HCT116 (cell line): ENCODE measurements at regions not wholly inside any gene's neighbourhood (a gene's known extent, or its start where the extent isn't known, plus 50 kb on each side); places are given as distances from the start of the nearest gene placed in this dataset.

Experiments
- ATAC-seq: fragments of 200-7000 bp; cut with Tn5 transposase; 2 replicates; pipeline ENCODE4 v1.9.1; 2020; ENCODE audit warnings: mild to moderate bottlenecking, moderate library complexity
- BruUV-seq: library from RNA; stranded (reverse); fragments of 400-500 nt; replicated peaks from 2 replicates; lab custom pipeline; 2021; lab: Mats Ljungman, UMichigan
- CTCF ChIA-PET: fragments of 300-600 bp; sonication (Branson Sonifier 250); formaldehyde crosslinking; loops from one replicate; lab custom pipeline; 2021; ENCODE audit warnings: antibody characterized with exemption; lab: Charles Lee
- POLR2A ChIA-PET: fragments of 300-600, 350-600 bp; sonication (Branson Sonifier 250); formaldehyde crosslinking; loops from one replicate; lab custom pipeline; 2021; ENCODE audit warnings: antibody characterized with exemption; lab: Charles Lee
- RAD21 ChIA-PET, 2 experiments: fragments of 300-600 bp; sonication (Branson Sonifier 250); formaldehyde crosslinking; loops; one replicate each; lab custom pipeline; 2023; ENCODE audit warnings: low total read pairs in 2 of 2; ENCODE audit not compliant: uncharacterized antibody in 2 of 2, unreplicated experiment in 2 of 2, low non-redundant PET in 1 of 2; lab: Charles Lee
- DNase-seq: peaks from one replicate; pipeline ENCODE4 v3.0.0-alpha.2; 2010; ENCODE audit warnings: low read depth, low spot score
- H2AFZ ChIP-seq: fragments of 200-600 bp; shearing (Covaris generic), sonication (generic); 2 replicates; pipeline ENCODE4 v1.6.1; 2017; ENCODE audit warnings: low read depth, mixed run types, mixed read lengths, antibody characterized with exemption, low read length; ENCODE audit not compliant: poor library complexity, severe bottlenecking
- H3K27ac ChIP-seq: 2 replicates; pipeline ENCODE4 v1.5.1; 2012; ENCODE audit warnings: low read depth, low read length
- H3K27me3 ChIP-seq: fragments of 200-600 bp; sonication (generic); 2 replicates; pipeline ENCODE4 v1.6.1; 2016; ENCODE audit warnings: mixed run types, low read length, mixed read lengths; ENCODE audit not compliant: insufficient read depth
- H3K36me3 ChIP-seq, 2 experiments: fragments of 200-500 bp in 1 of 2; fragments of 200-600 bp in 1 of 2; sonication (Bioruptor generic) in 1 of 2; sonication (generic) in 1 of 2; 2 replicates each; pipeline versions ENCODE4 v1.5.1 to v1.6.1; 2014 to 2016; ENCODE audit warnings: low read length in 2 of 2, inconsistent platforms in 1 of 2, mixed read lengths in 1 of 2, mixed run types in 1 of 2; ENCODE audit not compliant: insufficient read depth in 2 of 2, control insufficient read depth in 1 of 2
- H3K4me1 ChIP-seq, 2 experiments: fragments of 200-600 bp in 1 of 2; sonication (generic) in 1 of 2; 2 replicates each; pipeline versions ENCODE4 v1.5.1 to v1.6.1; 2012 to 2017; ENCODE audit warnings: low read length in 2 of 2, inconsistent platforms in 1 of 2, mild to moderate bottlenecking in 1 of 2, mixed read lengths in 1 of 2, mixed run types in 1 of 2, moderate library complexity in 1 of 2; ENCODE audit not compliant: insufficient read depth in 2 of 2, control insufficient read depth in 1 of 2
- H3K4me2 ChIP-seq: fragments of 200-600 bp; sonication (generic); 2 replicates; pipeline ENCODE4 v1.6.1; 2017; ENCODE audit warnings: mixed run types, low read length, mixed read lengths
- H3K4me3 ChIP-seq, 2 experiments: fragments of 200-600 bp in 1 of 2; sonication (generic) in 1 of 2; replicated peaks in 1 of 2; 2 replicates each; pipeline ENCODE4 v1.5.1; 2011 to 2016; ENCODE audit warnings: low read length in 2 of 2, control low read depth in 1 of 2, low read depth in 1 of 2, mild to moderate bottlenecking in 1 of 2, mixed read lengths in 1 of 2, mixed run types in 1 of 2
- H3K79me2 ChIP-seq: fragments of 200-600 bp; sonication (generic); 2 replicates; pipeline ENCODE4 v1.6.1; 2017; ENCODE audit warnings: mild to moderate bottlenecking, mixed run types, low read length, moderate library complexity, mixed read lengths; ENCODE audit not compliant: insufficient read depth
- H3K9ac ChIP-seq: fragments of 200-600 bp; sonication (generic); 2 replicates; pipeline ENCODE4 v1.6.1; 2016; ENCODE audit warnings: low read length, mixed read lengths
- H3K9me2 ChIP-seq: fragments of 200-600 bp; sonication (generic), shearing (Covaris generic); 2 replicates; pipeline ENCODE4 v1.6.1; 2017; ENCODE audit warnings: mixed run types, mild to moderate bottlenecking, moderate library complexity; ENCODE audit not compliant: insufficient read depth
- H3K9me3 ChIP-seq, 2 experiments: fragments of 200-500 bp in 1 of 2; fragments of 200-600 bp in 1 of 2; sonication (Bioruptor generic) in 1 of 2; sonication (generic) in 1 of 2; 2 replicates each; pipeline ENCODE4 v1.6.1; 2014 to 2017; ENCODE audit warnings: low read length in 2 of 2, mixed read lengths in 2 of 2, inconsistent platforms in 1 of 2, low read depth in 1 of 2, mild to moderate bottlenecking in 1 of 2, mixed run types in 1 of 2, moderate library complexity in 1 of 2; ENCODE audit not compliant: control insufficient read depth in 1 of 2, insufficient read depth in 1 of 2
- H4K20me1 ChIP-seq: fragments of 200-600 bp; sonication (generic), shearing (Covaris generic); 2 replicates; pipeline ENCODE4 v1.6.1; 2017; ENCODE audit warnings: mixed run types, mild to moderate bottlenecking, moderate library complexity; ENCODE audit not compliant: insufficient read depth
- CEBPB ChIP-seq: IDR thresholded peaks from 2 replicates; pipeline ENCODE4 v1.6.1; 2012; ENCODE audit warnings: low read depth
- EZH2phosphoT487 ChIP-seq: fragments of 200-600 bp; IDR thresholded peaks from 2 replicates; pipeline ENCODE4 v1.6.1; 2018; ENCODE audit warnings: antibody characterized with exemption, borderline replicate concordance
- FOSL1 ChIP-seq: IDR thresholded peaks from 2 replicates; pipeline ENCODE4 v1.6.1; 2012; ENCODE audit warnings: low read depth
- RAD21 ChIP-seq: IDR thresholded peaks from 2 replicates; pipeline ENCODE4 v1.6.1; 2012; ENCODE audit warnings: low read depth, mild to moderate bottlenecking
- SP1 ChIP-seq: IDR thresholded peaks from 2 replicates; pipeline ENCODE4 v1.6.1; 2012; ENCODE audit warnings: low read depth
- YY1 ChIP-seq: IDR thresholded peaks from 2 replicates; pipeline ENCODE4 v1.6.1; 2011; ENCODE audit warnings: low read length, low read depth, moderate library complexity, mild to moderate bottlenecking; ENCODE audit not compliant: insufficient replicate concordance; ENCODE audit errors: extremely low read depth
- ZFX ChIP-seq: fragments of 450-650 bp; IDR thresholded peaks from 2 replicates; pipeline ENCODE4 v1.6.1; 2017
- intact Hi-C: fragments of 100-400 bp; cut with micrococcal nuclease; formaldehyde crosslinking; loops from 2 replicates; pipeline ENCODE4 v1.10.0; 2022
- TF ChIP-seq, protein P1 (sequence below), 3 experiments: fragments of 200-600 bp in 1 of 3; sonication (generic) in 1 of 3; IDR thresholded peaks in 2 of 3; conservative IDR thresholded peaks in 1 of 3; 2 replicates each; pipeline ENCODE4 v1.5.1; 2012 to 2017; ENCODE audit warnings: low read depth in 2 of 3, low read length in 2 of 3, antibody characterized with exemption in 1 of 3, borderline replicate concordance in 1 of 3, control low read depth in 1 of 3, mild to moderate bottlenecking in 1 of 3, mixed read lengths in 1 of 3, mixed run types in 1 of 3, moderate library complexity in 1 of 3; ENCODE audit not compliant: insufficient read depth in 1 of 3
- TF ChIP-seq, protein P2 (sequence below): IDR thresholded peaks from 2 replicates; pipeline ENCODE4 v1.6.1; 2012
- TF ChIP-seq, protein P3 (sequence below): IDR thresholded peaks from 2 replicates; pipeline ENCODE4 v1.6.1; 2012; ENCODE audit warnings: low read depth
- TF ChIP-seq, protein P4 (sequence below): IDR thresholded peaks from 2 replicates; pipeline ENCODE4 v1.6.1; 2012
- TF ChIP-seq, protein P5 (sequence below): IDR thresholded peaks from 2 replicates; pipeline ENCODE4 v1.6.1; 2011; ENCODE audit warnings: mild to moderate bottlenecking, low read length, moderate library complexity; ENCODE audit not compliant: insufficient replicate concordance; ENCODE audit errors: extremely low read depth

DNA sequence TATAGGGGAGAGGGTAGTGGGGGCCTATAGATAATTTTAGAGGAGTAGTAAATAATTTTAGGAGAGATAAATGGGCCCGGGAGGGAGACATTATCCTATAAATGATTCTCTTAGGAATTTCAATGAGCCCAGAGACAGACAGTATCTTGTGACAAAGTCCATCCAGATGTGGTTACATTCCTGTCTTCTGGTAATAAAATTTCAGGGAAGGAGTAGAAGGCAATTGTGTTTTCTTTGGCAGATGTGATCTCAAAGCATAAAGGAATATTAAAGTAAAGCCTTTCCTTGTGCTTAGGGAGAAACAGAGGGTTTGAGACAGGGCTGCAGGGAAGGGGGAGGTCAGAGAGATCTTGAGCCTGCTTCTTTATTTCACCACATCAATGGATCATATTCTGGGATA, 979.8 kb upstream of the GJE1 start:
- H3K9me2 ChIP-seq = peaks cover 8% of the 10 kb centered on the region; the same call in 1 of the 2 replicates
- CTCF ChIA-PET = no interaction called here
- POLR2A ChIA-PET = no interaction called here
- RAD21 ChIA-PET = no interaction called here
- no peaks in the 10 kb centered on the region for H3K27me3 ChIP-seq
- no peaks in the 10 kb centered on the region for H3K79me2 ChIP-seq
- no peak overlapping the region for H2AFZ ChIP-seq
- intact Hi-C loops = no loop called here
- H3K4me1 ChIP-seq = no peaks in the 10 kb centered on the region
- BruUV-seq = no TSS peak
- TF ChIP-seq SP1 = no peak
- no peak for TF ChIP-seq EZH2phosphoT487
- TF ChIP-seq FOSL1 = no peak
- TF ChIP-seq, protein P1, sequence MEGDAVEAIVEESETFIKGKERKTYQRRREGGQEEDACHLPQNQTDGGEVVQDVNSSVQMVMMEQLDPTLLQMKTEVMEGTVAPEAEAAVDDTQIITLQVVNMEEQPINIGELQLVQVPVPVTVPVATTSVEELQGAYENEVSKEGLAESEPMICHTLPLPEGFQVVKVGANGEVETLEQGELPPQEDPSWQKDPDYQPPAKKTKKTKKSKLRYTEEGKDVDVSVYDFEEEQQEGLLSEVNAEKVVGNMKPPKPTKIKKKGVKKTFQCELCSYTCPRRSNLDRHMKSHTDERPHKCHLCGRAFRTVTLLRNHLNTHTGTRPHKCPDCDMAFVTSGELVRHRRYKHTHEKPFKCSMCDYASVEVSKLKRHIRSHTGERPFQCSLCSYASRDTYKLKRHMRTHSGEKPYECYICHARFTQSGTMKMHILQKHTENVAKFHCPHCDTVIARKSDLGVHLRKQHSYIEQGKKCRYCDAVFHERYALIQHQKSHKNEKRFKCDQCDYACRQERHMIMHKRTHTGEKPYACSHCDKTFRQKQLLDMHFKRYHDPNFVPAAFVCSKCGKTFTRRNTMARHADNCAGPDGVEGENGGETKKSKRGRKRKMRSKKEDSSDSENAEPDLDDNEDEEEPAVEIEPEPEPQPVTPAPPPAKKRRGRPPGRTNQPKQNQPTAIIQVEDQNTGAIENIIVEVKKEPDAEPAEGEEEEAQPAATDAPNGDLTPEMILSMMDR (IDR thresholded peaks at IDR 0.05 in 2 of 3, conservative IDR thresholded peaks at IDR 0.05 in 1 of 3; ENCODE audit: borderline replicate concordance in 1 of 3, insufficient read depth in 1 of 3, low read depth in 2 of 3, low read length in 2 of 3) = no peak
- TF ChIP-seq ZFX = no peak
- TF ChIP-seq, protein P2, sequence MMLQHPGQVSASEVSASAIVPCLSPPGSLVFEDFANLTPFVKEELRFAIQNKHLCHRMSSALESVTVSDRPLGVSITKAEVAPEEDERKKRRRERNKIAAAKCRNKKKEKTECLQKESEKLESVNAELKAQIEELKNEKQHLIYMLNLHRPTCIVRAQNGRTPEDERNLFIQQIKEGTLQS = no peak
- TF ChIP-seq, protein P3, sequence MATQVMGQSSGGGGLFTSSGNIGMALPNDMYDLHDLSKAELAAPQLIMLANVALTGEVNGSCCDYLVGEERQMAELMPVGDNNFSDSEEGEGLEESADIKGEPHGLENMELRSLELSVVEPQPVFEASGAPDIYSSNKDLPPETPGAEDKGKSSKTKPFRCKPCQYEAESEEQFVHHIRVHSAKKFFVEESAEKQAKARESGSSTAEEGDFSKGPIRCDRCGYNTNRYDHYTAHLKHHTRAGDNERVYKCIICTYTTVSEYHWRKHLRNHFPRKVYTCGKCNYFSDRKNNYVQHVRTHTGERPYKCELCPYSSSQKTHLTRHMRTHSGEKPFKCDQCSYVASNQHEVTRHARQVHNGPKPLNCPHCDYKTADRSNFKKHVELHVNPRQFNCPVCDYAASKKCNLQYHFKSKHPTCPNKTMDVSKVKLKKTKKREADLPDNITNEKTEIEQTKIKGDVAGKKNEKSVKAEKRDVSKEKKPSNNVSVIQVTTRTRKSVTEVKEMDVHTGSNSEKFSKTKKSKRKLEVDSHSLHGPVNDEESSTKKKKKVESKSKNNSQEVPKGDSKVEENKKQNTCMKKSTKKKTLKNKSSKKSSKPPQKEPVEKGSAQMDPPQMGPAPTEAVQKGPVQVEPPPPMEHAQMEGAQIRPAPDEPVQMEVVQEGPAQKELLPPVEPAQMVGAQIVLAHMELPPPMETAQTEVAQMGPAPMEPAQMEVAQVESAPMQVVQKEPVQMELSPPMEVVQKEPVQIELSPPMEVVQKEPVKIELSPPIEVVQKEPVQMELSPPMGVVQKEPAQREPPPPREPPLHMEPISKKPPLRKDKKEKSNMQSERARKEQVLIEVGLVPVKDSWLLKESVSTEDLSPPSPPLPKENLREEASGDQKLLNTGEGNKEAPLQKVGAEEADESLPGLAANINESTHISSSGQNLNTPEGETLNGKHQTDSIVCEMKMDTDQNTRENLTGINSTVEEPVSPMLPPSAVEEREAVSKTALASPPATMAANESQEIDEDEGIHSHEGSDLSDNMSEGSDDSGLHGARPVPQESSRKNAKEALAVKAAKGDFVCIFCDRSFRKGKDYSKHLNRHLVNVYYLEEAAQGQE = no peak
- TF ChIP-seq YY1 = no peak
- TF ChIP-seq, protein P4, sequence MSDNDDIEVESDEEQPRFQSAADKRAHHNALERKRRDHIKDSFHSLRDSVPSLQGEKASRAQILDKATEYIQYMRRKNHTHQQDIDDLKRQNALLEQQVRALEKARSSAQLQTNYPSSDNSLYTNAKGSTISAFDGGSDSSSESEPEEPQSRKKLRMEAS = no peak
- TF ChIP-seq RAD21 = no peak
- TF ChIP-seq, protein P5, sequence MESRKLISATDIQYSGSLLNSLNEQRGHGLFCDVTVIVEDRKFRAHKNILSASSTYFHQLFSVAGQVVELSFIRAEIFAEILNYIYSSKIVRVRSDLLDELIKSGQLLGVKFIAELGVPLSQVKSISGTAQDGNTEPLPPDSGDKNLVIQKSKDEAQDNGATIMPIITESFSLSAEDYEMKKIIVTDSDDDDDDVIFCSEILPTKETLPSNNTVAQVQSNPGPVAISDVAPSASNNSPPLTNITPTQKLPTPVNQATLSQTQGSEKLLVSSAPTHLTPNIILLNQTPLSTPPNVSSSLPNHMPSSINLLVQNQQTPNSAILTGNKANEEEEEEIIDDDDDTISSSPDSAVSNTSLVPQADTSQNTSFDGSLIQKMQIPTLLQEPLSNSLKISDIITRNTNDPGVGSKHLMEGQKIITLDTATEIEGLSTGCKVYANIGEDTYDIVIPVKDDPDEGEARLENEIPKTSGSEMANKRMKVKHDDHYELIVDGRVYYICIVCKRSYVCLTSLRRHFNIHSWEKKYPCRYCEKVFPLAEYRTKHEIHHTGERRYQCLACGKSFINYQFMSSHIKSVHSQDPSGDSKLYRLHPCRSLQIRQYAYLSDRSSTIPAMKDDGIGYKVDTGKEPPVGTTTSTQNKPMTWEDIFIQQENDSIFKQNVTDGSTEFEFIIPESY = no peak
- no peak for TF ChIP-seq CEBPB
- no peak overlapping the region for H3K4me3 ChIP-seq
- H3K36me3 ChIP-seq = no peaks in the 10 kb centered on the region
- no peaks in the 10 kb centered on the region for H4K20me1 ChIP-seq
- no peak overlapping the region for H3K4me2 ChIP-seq
- H3K9ac ChIP-seq = no peak overlapping the region
- H3K9me3 ChIP-seq = no peaks in the 10 kb centered on the region
- no peak overlapping the region for H3K27ac ChIP-seq
- DNase-seq (no peak), ATAC-seq (no peak)
